ENCODE measurements at regions not wholly inside any gene's neighbourhood (a gene's known extent, or its start where the extent isn't known, plus 50 kb on each side); places are given as distances from the start of the nearest gene placed in this dataset.

- intact Hi-C loops (cut with micrococcal nuclease), result no loop called here
Measured at GRCh38 chrX:118167361-118167760, 50.8 kb upstream of the KLHL13 start.

GRCh38 chrX:118171356-118171755 lies 54.7 kb upstream of the KLHL13 start:
- intact Hi-C loops (cut with micrococcal nuclease), result no loop called here

GRCh38 chrX:118174516-118175098 lies 58.0 kb upstream of the KLHL13 start:
- intact Hi-C loops (cut with micrococcal nuclease), result no loop called here

GRCh38 chrX:118177708-118178107 lies 61.1 kb upstream of the KLHL13 start:
- intact Hi-C loops (cut with micrococcal nuclease), result no loop called here

- intact Hi-C loops (cut with micrococcal nuclease), result no loop called here
Measured at GRCh38 chrX:118178450-118178849, 61.8 kb upstream of the KLHL13 start.

GRCh38 chrX:118179161-118179560 lies 62.6 kb upstream of the KLHL13 start:
- intact Hi-C loops (cut with micrococcal nuclease), result no loop called here

- intact Hi-C loops (cut with micrococcal nuclease), result no loop called here
Measured at GRCh38 chrX:118179718-118180117, 63.1 kb upstream of the KLHL13 start.

- intact Hi-C loops (cut with micrococcal nuclease), result no loop called here
Measured at GRCh38 chrX:118181030-118181429, 64.4 kb upstream of the KLHL13 start.

GRCh38 chrX:118182025-118182424 lies 65.4 kb upstream of the KLHL13 start:
- intact Hi-C loops (cut with micrococcal nuclease), result no loop called here

- intact Hi-C loops (cut with micrococcal nuclease), result no loop called here
Measured at GRCh38 chrX:118182681-118183080, 66.1 kb upstream of the KLHL13 start.

GRCh38 chrX:118183606-118184005 lies 67.0 kb upstream of the KLHL13 start:
- intact Hi-C loops (cut with micrococcal nuclease), result no loop called here

- intact Hi-C loops (cut with micrococcal nuclease), result no loop called here
Measured at GRCh38 chrX:118187100-118187499, 70.5 kb upstream of the KLHL13 start.

GRCh38 chrX:118189000-118189399 lies 72.4 kb upstream of the KLHL13 start:
- intact Hi-C loops (cut with micrococcal nuclease), result no loop called here

- intact Hi-C loops (cut with micrococcal nuclease), result no loop called here
Measured at GRCh38 chrX:118189628-118190027, 73.0 kb upstream of the KLHL13 start.

- intact Hi-C loops (cut with micrococcal nuclease), result no loop called here
Measured at GRCh38 chrX:118197730-118198129, 81.1 kb upstream of the KLHL13 start.

- intact Hi-C loops (cut with micrococcal nuclease), result no loop called here
Measured at GRCh38 chrX:118198577-118198976, 82.0 kb upstream of the KLHL13 start.

GRCh38 chrX:118199997-118200396 lies 83.4 kb upstream of the KLHL13 start:
- intact Hi-C loops (cut with micrococcal nuclease), result no loop called here

- intact Hi-C loops (cut with micrococcal nuclease), result no loop called here
Measured at GRCh38 chrX:118205421-118206395, 89.1 kb upstream of the KLHL13 start.

- intact Hi-C loops (cut with micrococcal nuclease), result no loop called here
Measured at GRCh38 chrX:118207831-118208453, 91.3 kb upstream of the KLHL13 start.

- intact Hi-C loops (cut with micrococcal nuclease), result no loop called here
Measured at GRCh38 chrX:118208481-118208880, 91.9 kb upstream of the KLHL13 start.

- intact Hi-C loops (cut with micrococcal nuclease), result no loop called here
Measured at GRCh38 chrX:118211891-118212816, 95.5 kb upstream of the KLHL13 start.
